HepG2 (cell line): ENCODE measurements at regions not wholly inside any gene's neighbourhood (a gene's known extent, or its start where the extent isn't known, plus 50 kb on each side); places are given as distances from the start of the nearest gene placed in this dataset.

Source experiments
- ATAC-seq: fragments of 200-7000 bp; cut with Tn5 transposase; 3 replicates; pipeline ENCODE4 v1.9.1; 2020; ENCODE audit warnings: mild to moderate bottlenecking, moderate library complexity
- BruUV-seq: library from RNA; stranded (reverse); fragments of 400-500 nt; replicated peaks from 2 replicates; lab custom pipeline; 2021; lab: Mats Ljungman, UMichigan
- CTCF ChIA-PET: fragments of 300-600 bp; formaldehyde crosslinking; extraction: SDS; loops from one replicate; lab custom pipeline; 2021; ENCODE audit warnings: low total read pairs, inconsistent platforms, low intra/inter-chr PET ratio; lab: Yijun Ruan, JAX
- POLR2A ChIA-PET: fragments of 350-600 bp; sonication (Branson Sonifier 250); formaldehyde crosslinking; loops from one replicate; lab custom pipeline; 2020; ENCODE audit warnings: antibody characterized with exemption, inconsistent platforms; lab: Yijun Ruan, JAX
- DNase-seq: peaks from one replicate; pipeline ENCODE4 v3.0.0-alpha.2; 2015; ENCODE audit warnings: low spot score
- FAIRE-seq: peaks from 3 replicates; lab custom pipeline; 2011; peaks lifted over from hg19 to GRCh38; lab: Jason Lieb, UNC
- H2AFZ ChIP-seq: one replicate; pipeline ENCODE4 v1.6.1; 2011; ENCODE audit warnings: low read length, inconsistent platforms
- H3K27ac ChIP-seq: fragments of 300-600 bp; 3 replicates; pipeline ENCODE4 v1.8.0; 2011; ENCODE audit warnings: mixed run types, mild to moderate bottlenecking, mixed read lengths, low read length, inconsistent platforms; ENCODE audit not compliant: insufficient read depth; ENCODE audit errors: extremely low read length
- H3K27me3 ChIP-seq, 2 experiments: fragments of 200-600 bp in 1 of 2; 2 replicates in 1 of 2; 3 replicates in 1 of 2; pipeline versions ENCODE4 v1.6.0 to v1.8.0; 2011; ENCODE audit warnings: low read length in 2 of 2, mild to moderate bottlenecking in 2 of 2, moderate library complexity in 2 of 2, inconsistent platforms in 1 of 2; ENCODE audit not compliant: insufficient read depth in 2 of 2, control insufficient read depth in 1 of 2
- H3K36me3 ChIP-seq, 2 experiments: fragments of 200-600 bp in 1 of 2; replicated peaks in 1 of 2; 2 replicates in 1 of 2; 3 replicates in 1 of 2; pipeline versions ENCODE4 v1.5.1 to v1.8.0; 2011; ENCODE audit warnings: low read length in 2 of 2, inconsistent platforms in 1 of 2; ENCODE audit not compliant: insufficient read depth in 2 of 2, control insufficient read depth in 1 of 2
- H3K4me1 ChIP-seq: 2 replicates; pipeline ENCODE4 v1.5.1; 2012; ENCODE audit warnings: low read length, inconsistent platforms; ENCODE audit not compliant: insufficient read depth
- H3K4me2 ChIP-seq: 2 replicates; pipeline ENCODE4 v1.6.0; 2011; ENCODE audit warnings: low read depth, low read length, inconsistent platforms
- H3K4me3 ChIP-seq, 3 experiments: fragments of 200-600 bp in 1 of 3; sonication (generic), shearing (Covaris generic) in 1 of 3; replicated peaks in 1 of 3; 2 replicates each; pipeline ENCODE4 v1.5.1; 2011 to 2016; ENCODE audit warnings: low read length in 3 of 3, inconsistent platforms in 2 of 3, low read depth in 2 of 3, mild to moderate bottlenecking in 2 of 3, control low read depth in 1 of 3, mixed read lengths in 1 of 3; ENCODE audit not compliant: insufficient read depth in 1 of 3
- H3K79me2 ChIP-seq: one replicate; pipeline ENCODE4 v1.6.1; 2011; ENCODE audit warnings: low read length, inconsistent platforms; ENCODE audit not compliant: insufficient read depth
- H3K9ac ChIP-seq: 2 replicates; pipeline ENCODE4 v1.6.0; 2011; ENCODE audit warnings: mild to moderate bottlenecking, low read depth, low read length, inconsistent platforms; ENCODE audit not compliant: insufficient read depth
- H3K9me3 ChIP-seq: 2 replicates; pipeline ENCODE4 v1.5.1; 2012; ENCODE audit warnings: mild to moderate bottlenecking, low read length
- H4K20me1 ChIP-seq: 2 replicates; pipeline ENCODE4 v1.6.0; 2011; ENCODE audit warnings: inconsistent platforms, mild to moderate bottlenecking, low read length, moderate library complexity; ENCODE audit not compliant: insufficient read depth
- EZH2 ChIP-seq: conservative IDR thresholded peaks from 2 replicates; pipeline ENCODE4 v1.6.1; 2012; ENCODE audit warnings: mild to moderate bottlenecking, low read depth, low read length, moderate library complexity
- FOXP1 ChIP-seq, 2 experiments: fragments of 450-650 bp in 1 of 2; IDR thresholded peaks; 2 replicates each; pipeline ENCODE4 v1.6.1; 2017 to 2018; ENCODE audit warnings: antibody characterized with exemption in 1 of 2
- HCFC1 ChIP-seq: fragments of 150-350 bp; IDR thresholded peaks from 2 replicates; pipeline ENCODE4 v1.6.1; 2014; ENCODE audit warnings: low read depth, low read length
- HMG20A ChIP-seq: IDR thresholded peaks from 2 replicates; pipeline ENCODE4 v1.6.1; 2016; ENCODE audit warnings: borderline replicate concordance
- KDM1A ChIP-seq: IDR thresholded peaks from 2 replicates; pipeline ENCODE4 v1.6.1; 2016; ENCODE audit warnings: missing compliant biosample characterization
- KMT2A ChIP-seq: sonication (generic); formaldehyde crosslinking; IDR thresholded peaks from 2 replicates; pipeline ENCODE4 v1.4.0; 2020; ENCODE audit warnings: missing genetic modification reagents
- MIXL1 ChIP-seq: IDR thresholded peaks from 2 replicates; pipeline ENCODE4 v1.6.1; 2016
- MZF1 ChIP-seq: sonication (generic); formaldehyde crosslinking; IDR thresholded peaks from 2 replicates; pipeline ENCODE4 v1.8.1; 2023; ENCODE audit warnings: mild to moderate bottlenecking, missing genetic modification reagents, borderline replicate concordance
- NCOA2 ChIP-seq: sonication (generic); formaldehyde crosslinking; IDR thresholded peaks from 2 replicates; pipeline ENCODE4 v1.8.0; 2022; ENCODE audit warnings: inconsistent platforms
- NFIC ChIP-seq: IDR thresholded peaks from 2 replicates; pipeline ENCODE4 v1.6.1; 2012; ENCODE audit warnings: mild to moderate bottlenecking, low read length, inconsistent platforms
- NR2F1 ChIP-seq, 2 experiments: fragments of 450-650 bp in 1 of 2; formaldehyde crosslinking in 1 of 2; IDR thresholded peaks; 2 replicates each; pipeline versions ENCODE4 v1.5.0 to v1.6.1; 2016 to 2020; ENCODE audit warnings: mild to moderate bottlenecking in 1 of 2, missing compliant biosample characterization in 1 of 2, missing genetic modification reagents in 1 of 2, moderate library complexity in 1 of 2
- PHF8 ChIP-seq: sonication (generic); formaldehyde crosslinking; IDR thresholded peaks from 2 replicates; pipeline ENCODE4 v1.5.0; 2020; ENCODE audit warnings: missing genetic modification reagents
- RAD51 ChIP-seq: fragments of 450-650 bp; IDR thresholded peaks from 2 replicates; pipeline ENCODE4 v1.6.1; 2016; ENCODE audit warnings: borderline replicate concordance
- REST ChIP-seq, 2 experiments: IDR thresholded peaks; 2 replicates each; pipeline ENCODE4 v1.6.1; 2011 to 2012; ENCODE audit warnings: low read length in 2 of 2, borderline replicate concordance in 1 of 2, low read depth in 1 of 2, mild to moderate bottlenecking in 1 of 2, moderate library complexity in 1 of 2
- RFX1 ChIP-seq: fragments of 450-650 bp; IDR thresholded peaks from 2 replicates; pipeline ENCODE4 v1.6.1; 2017
- SALL1 ChIP-seq: sonication (generic); formaldehyde crosslinking; IDR thresholded peaks from 2 replicates; pipeline ENCODE4 v1.8.0; 2022; ENCODE audit warnings: mild to moderate bottlenecking, missing genetic modification reagents
- TBX2 ChIP-seq: sonication (generic); formaldehyde crosslinking; IDR thresholded peaks from 2 replicates; pipeline ENCODE4 v1.5.0; 2020; ENCODE audit warnings: missing genetic modification reagents, mild to moderate bottlenecking, borderline replicate concordance
- ZNF275 ChIP-seq: sonication (generic); formaldehyde crosslinking; IDR thresholded peaks from 2 replicates; pipeline ENCODE4 v1.8.0; 2022; ENCODE audit warnings: missing genetic modification reagents, mild to moderate bottlenecking, inconsistent platforms, borderline replicate concordance
- ZNF281 ChIP-seq: sonication (generic); formaldehyde crosslinking; IDR thresholded peaks from 2 replicates; pipeline ENCODE4 v1.4.0; 2020; ENCODE audit warnings: missing genetic modification reagents, borderline replicate concordance
- ZNF562 ChIP-seq: sonication (generic); formaldehyde crosslinking; IDR thresholded peaks from 2 replicates; pipeline ENCODE4 v1.8.0; 2022; ENCODE audit warnings: missing genetic modification reagents, borderline replicate concordance
- WGBS: methylation state at CpG from one replicate; pipeline ENCODE4 v1.1.6; 2017; ENCODE audit warnings: low lambda C conversion rate; 5-methylcytosine and 5-hydroxymethylcytosine counted together
- in situ Hi-C: cut with HindIII; loops from 2 replicates; pipeline ENCODE4 v1.10.0; 2017; ENCODE audit warnings: low pct_unique_long_range_greater_than_20kb; ENCODE audit not compliant: extremely low pct_ligation_motif_present
- intact Hi-C: fragments of 100-400 bp; cut with micrococcal nuclease; formaldehyde crosslinking; loops from one replicate; pipeline ENCODE4 v1.10.0; 2022; ENCODE audit not compliant: unreplicated experiment

DNA sequence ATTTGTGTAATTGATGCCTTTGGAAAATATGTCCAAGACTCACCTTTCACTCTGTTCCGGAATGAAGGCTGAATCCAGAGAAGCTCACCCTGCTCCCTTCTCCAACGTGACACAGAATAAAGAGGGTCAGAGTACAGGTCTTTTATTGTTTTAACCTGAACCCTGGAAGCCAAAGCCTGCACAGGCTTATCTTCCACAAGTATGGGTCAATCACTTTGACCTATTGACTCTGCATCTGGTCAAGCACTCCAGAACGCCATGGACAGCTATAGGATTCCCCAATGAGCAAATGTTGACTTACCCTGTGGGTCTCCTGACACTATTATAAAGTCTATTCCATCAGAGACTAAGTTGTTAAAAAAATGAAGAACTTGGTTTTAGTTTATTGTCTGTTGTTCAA lies 158.4 kb upstream of the MYLIP start:
- H3K4me1 ChIP-seq, result no peaks in the 10 kb centered on the region
- no TSS peak for BruUV-seq
- H3K36me3 ChIP-seq, result no peaks in the 10 kb centered on the region
- ChIA-PET POLR2A (no interaction called here), CTCF (no interaction called here)
- WGBS, result 3% methylated on average over 3 of the region's 3 CpGs
- no peak overlapping the region for H3K27ac ChIP-seq
- H2AFZ ChIP-seq, result no peak overlapping the region
- peaks cover 3 to 53% of the 10 kb centered on the region in 2 experiments; a peak in 3 of 5 replicates for H3K27me3 ChIP-seq
- ATAC-seq (peak; percentile 97), DNase-seq (peak; percentile 63), FAIRE-seq (peak; percentile 56)
- no peak overlapping the region for H3K9ac ChIP-seq
- in situ Hi-C loops, result no loop called here
- intact Hi-C loops, result no loop called here
- H4K20me1 ChIP-seq, result no peaks in the 10 kb centered on the region
- H3K9me3 ChIP-seq, result peaks cover 7% of the 10 kb centered on the region; the same call in 1 of the 2 replicates
- H3K4me2 ChIP-seq, result no peak overlapping the region
- H3K79me2 ChIP-seq, result no peaks in the 10 kb centered on the region
- H3K4me3 ChIP-seq, result no peak overlapping the region
- TF ChIP-seq NR2F1 (CRISPR knock-in tag; IDR thresholded peaks at IDR 0.05), result peak; percentile 89 to 97
- TF ChIP-seq SALL1, result no peak
- TF ChIP-seq REST (IDR thresholded peaks at IDR 0.05; ENCODE audit: borderline replicate concordance in 1 of 2, low read depth in 1 of 2, low read length in 2 of 2), result peak in 1 of 2 experiments; percentile 83; a peak in 1 of 4 replicates
- no peak for TF ChIP-seq ZNF275
- TF ChIP-seq HCFC1, result no peak
- peak; percentile 56; the same call in 1 of the 2 replicates for TF ChIP-seq NFIC
- no peak for TF ChIP-seq MZF1 (CRISPR knock-in tag)
- no peak for TF ChIP-seq NCOA2 (CRISPR knock-in tag)
- TF ChIP-seq RAD51, result no peak
- TF ChIP-seq MIXL1 (CRISPR knock-in tag), result 0 out of 2 replicates have a peak, but pooled peaks have one; percentile 17
- TF ChIP-seq PHF8 (CRISPR knock-in tag), result no peak
- TF ChIP-seq ZNF562 (CRISPR knock-in tag), result no peak
- TF ChIP-seq HMG20A (CRISPR knock-in tag), result peak; percentile 67
- 0 out of 2 replicates have a peak, but pooled peaks have one; percentile 13 for TF ChIP-seq ZNF281
- TF ChIP-seq KDM1A, result 0 out of 2 replicates have a peak, but pooled peaks have one; percentile 28
- no peak for TF ChIP-seq RFX1
- TF ChIP-seq KMT2A (CRISPR knock-in tag), result no peak
- TF ChIP-seq EZH2, result no peak
- TF ChIP-seq TBX2 (CRISPR knock-in tag), result peak; percentile 59; the same call in 1 of the 2 replicates
- no peak for TF ChIP-seq FOXP1 (IDR thresholded peaks at IDR 0.05)
- TF ChIP-seq FOXP1 (CRISPR knock-in tag; IDR thresholded peaks at IDR 0.05), result peak; percentile 26; the same call in 1 of the 2 replicates
